Esophagus muscularis mucosa (tissue), 4 donors: ENCODE measurements at regions not wholly inside any gene's neighbourhood (a gene's known extent, or its start where the extent isn't known, plus 50 kb on each side); places are given as distances from the start of the nearest gene placed in this dataset.

Experiments
- DNase-seq: peaks from one replicate; pipeline ENCODE4 v3.0.0-alpha.2; 2017; ENCODE audit errors: extremely low spot score
- H3K27ac ChIP-seq, 4 donors: fragments of 200-600 bp; sonication (generic); replicated peaks in 1 of 4; 1 replicate in 3 of 4; 2 replicates in 1 of 4; pipeline ENCODE4 v1.5.1; 2016 to 2019; ENCODE audit warnings: mild to moderate bottlenecking in 1 of 4
- H3K27me3 ChIP-seq, 4 donors: fragments of 200-600 bp; sonication (generic); one replicate each; pipeline versions ENCODE4 v1.5.1 to v1.6.0; 2016 to 2019
- H3K36me3 ChIP-seq, 4 donors: fragments of 200-600 bp; sonication (generic); one replicate each; pipeline ENCODE4 v1.5.1; 2016 to 2019
- H3K4me1 ChIP-seq, 4 donors: fragments of 200-600 bp; sonication (generic); one replicate each; pipeline ENCODE4 v1.5.1; 2016 to 2019
- H3K4me3 ChIP-seq, 4 donors: fragments of 200-600 bp; sonication (generic); 1 replicate in 2 of 4; 2 replicates in 2 of 4; pipeline ENCODE4 v1.5.1; 2016 to 2019; ENCODE audit warnings: mild to moderate bottlenecking in 4 of 4, moderate library complexity in 1 of 4
- H3K9me3 ChIP-seq, 4 donors: fragments of 200-600 bp; sonication (generic); 1 replicate in 3 of 4; 2 replicates in 1 of 4; pipeline ENCODE4 v1.5.1; 2016 to 2019
- EP300 ChIP-seq: sonication (generic); formaldehyde crosslinking; IDR thresholded peaks from one replicate; pipeline ENCODE4 v1.6.1; 2017; ENCODE audit warnings: antibody characterized with exemption
- POLR2A ChIP-seq: fragments of 450-650 bp; IDR thresholded peaks from one replicate; pipeline ENCODE4 v1.6.1; 2017; ENCODE audit warnings: antibody characterized with exemption, moderate library complexity, mild to moderate bottlenecking, low read depth
- POLR2AphosphoS5 ChIP-seq, 2 donors: sonication (generic); formaldehyde crosslinking; IDR thresholded peaks; one replicate each; pipeline ENCODE4 v1.6.1; 2017; ENCODE audit warnings: antibody characterized with exemption in 2 of 2
- WGBS: methylation state at CpG from one replicate; pipeline ENCODE4 v1.1.5; 2018; 5-methylcytosine and 5-hydroxymethylcytosine counted together
- intact Hi-C: fragments of 100-400 bp; cut with DNase I; formaldehyde crosslinking; loops from one replicate; pipeline ENCODE4 v1.15.1; 2023
- TF ChIP-seq, protein P1 (sequence below), 3 experiments: fragments of 200-600 bp in 2 of 3; fragments of 450-650 bp in 1 of 3; sonication (generic) in 2 of 3; IDR thresholded peaks; one replicate each; pipeline ENCODE4 v1.5.1; 2017 to 2019; ENCODE audit warnings: antibody characterized with exemption in 3 of 3, mild to moderate bottlenecking in 2 of 3, moderate library complexity in 1 of 3

DNA sequence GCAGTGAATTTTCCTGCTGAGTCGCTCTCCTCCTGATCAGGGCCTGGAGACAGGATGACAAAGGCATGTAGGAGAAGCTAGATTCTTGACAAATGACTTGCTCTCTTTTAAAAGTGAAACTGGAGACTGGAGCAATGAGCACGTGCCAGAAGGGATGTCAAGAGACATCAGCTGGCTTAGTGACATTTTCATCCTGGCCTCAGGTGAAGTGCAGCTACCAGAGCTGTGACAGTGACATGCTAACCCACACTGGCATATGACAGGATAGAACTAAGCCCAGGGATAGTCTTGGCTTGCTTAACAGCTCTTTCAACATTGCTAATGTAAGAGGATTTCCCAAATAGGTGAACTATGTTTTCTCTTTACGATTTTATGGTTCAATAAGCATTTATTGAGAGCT lies 757.5 kb upstream of the DDX18 start:
- H3K4me1 ChIP-seq = no peaks in the 10 kb centered on the region
- no peak overlapping the region for H3K4me3 ChIP-seq
- DNase-seq = peak; percentile 77
- WGBS = 64% methylated on average over 3 of the region's 3 CpGs
- intact Hi-C loops = no loop called here
- no peaks in the 10 kb centered on the region for H3K27me3 ChIP-seq
- H3K27ac ChIP-seq = no peak overlapping the region
- TF ChIP-seq POLR2A = no peak
- no peak for TF ChIP-seq POLR2AphosphoS5 (IDR thresholded peaks at IDR 0.05)
- TF ChIP-seq, protein P1, sequence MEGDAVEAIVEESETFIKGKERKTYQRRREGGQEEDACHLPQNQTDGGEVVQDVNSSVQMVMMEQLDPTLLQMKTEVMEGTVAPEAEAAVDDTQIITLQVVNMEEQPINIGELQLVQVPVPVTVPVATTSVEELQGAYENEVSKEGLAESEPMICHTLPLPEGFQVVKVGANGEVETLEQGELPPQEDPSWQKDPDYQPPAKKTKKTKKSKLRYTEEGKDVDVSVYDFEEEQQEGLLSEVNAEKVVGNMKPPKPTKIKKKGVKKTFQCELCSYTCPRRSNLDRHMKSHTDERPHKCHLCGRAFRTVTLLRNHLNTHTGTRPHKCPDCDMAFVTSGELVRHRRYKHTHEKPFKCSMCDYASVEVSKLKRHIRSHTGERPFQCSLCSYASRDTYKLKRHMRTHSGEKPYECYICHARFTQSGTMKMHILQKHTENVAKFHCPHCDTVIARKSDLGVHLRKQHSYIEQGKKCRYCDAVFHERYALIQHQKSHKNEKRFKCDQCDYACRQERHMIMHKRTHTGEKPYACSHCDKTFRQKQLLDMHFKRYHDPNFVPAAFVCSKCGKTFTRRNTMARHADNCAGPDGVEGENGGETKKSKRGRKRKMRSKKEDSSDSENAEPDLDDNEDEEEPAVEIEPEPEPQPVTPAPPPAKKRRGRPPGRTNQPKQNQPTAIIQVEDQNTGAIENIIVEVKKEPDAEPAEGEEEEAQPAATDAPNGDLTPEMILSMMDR (IDR thresholded peaks at IDR 0.05) = no peak
- no peak for TF ChIP-seq EP300
- no peaks in the 10 kb centered on the region for H3K36me3 ChIP-seq
- H3K9me3 ChIP-seq = no peaks in the 10 kb centered on the region

DNA sequence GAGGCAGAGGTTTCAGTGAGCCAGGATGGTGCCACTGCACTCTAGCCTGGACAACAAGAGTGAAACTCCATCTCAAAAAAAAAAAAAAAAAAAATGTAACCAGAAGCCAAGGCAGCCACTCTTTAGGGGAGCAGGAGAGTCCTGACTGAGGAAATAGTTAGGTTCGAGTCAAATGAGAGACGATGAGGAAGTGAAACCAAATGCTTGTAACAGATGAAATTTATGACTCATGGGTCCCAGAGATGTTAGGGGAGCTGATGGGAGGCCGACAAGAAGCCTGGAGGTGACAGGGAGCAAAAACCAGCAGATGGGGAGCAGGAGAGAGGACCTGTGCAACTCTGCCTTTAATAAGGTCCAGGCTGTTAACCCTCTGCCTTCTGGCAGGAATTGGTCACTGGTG lies 756.1 kb upstream of the DDX18 start:
- Histone ChIP-seq H3K9me3 (no peaks in the 10 kb centered on the region), H3K27me3 (no peaks in the 10 kb centered on the region), H3K36me3 (no peaks in the 10 kb centered on the region), H3K4me3 (no peak overlapping the region), H3K27ac (no peak overlapping the region), H3K4me1 (no peaks in the 10 kb centered on the region)
- 65% methylated on average over 3 of the region's 3 CpGs for WGBS
- intact Hi-C loops = no loop called here
- TF ChIP-seq POLR2A (no peak), POLR2AphosphoS5 (IDR thresholded peaks at IDR 0.05) (no peak), EP300 (no peak)
- TF ChIP-seq, protein P1 (IDR thresholded peaks at IDR 0.05) = no peak
- peak; percentile 34 for DNase-seq

DNA sequence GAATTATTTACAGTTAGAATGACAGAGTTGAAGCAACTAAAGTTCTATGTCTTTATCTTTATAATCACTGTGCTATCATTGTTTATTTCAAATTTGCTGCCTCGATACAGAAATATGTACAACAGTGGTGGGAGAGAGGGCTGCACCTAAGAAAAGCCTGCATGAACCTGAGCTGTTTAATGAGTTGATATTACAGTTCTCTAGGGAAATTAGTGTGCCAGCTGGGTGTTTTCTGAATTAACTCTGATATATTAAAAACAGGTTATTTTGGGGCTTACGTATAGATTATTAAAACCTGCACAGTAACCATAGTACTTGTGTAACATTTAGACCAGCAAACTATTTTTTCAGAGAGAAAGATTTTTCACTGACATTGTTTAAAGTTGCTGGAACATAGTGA lies 750.5 kb upstream of the DDX18 start:
- Histone ChIP-seq H3K27ac (no peak overlapping the region), H3K36me3 (no peaks in the 10 kb centered on the region), H3K9me3 (no peaks in the 10 kb centered on the region), H3K4me1 (no peaks in the 10 kb centered on the region), H3K4me3 (no peak overlapping the region), H3K27me3 (no peaks in the 10 kb centered on the region)
- TF ChIP-seq, protein P1 (IDR thresholded peaks at IDR 0.05) = no peak
- TF ChIP-seq EP300 (no peak), POLR2AphosphoS5 (IDR thresholded peaks at IDR 0.05) (no peak)
- intact Hi-C loops = no loop called here
- DNase-seq = no peak
- WGBS = 41% methylated on average over 2 of the region's 2 CpGs

DNA sequence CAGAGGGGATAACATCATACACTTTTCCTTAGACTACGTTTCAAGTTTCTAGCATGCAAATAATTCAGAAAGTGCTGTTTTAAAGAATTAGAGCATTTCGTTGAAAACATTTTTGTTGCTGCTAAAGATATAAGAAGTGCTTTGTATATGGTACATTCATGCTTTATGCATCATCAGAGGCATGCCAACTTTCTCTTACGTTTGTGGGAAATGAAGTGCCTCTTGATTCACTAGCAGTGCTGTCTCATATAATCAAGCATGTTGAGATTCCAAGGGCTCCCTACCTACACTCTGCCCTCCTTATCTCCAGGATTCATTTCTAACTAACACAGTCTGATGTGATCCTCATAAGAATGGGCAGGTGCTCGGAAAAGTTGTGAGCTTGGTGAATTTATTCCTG lies 748.6 kb upstream of the DDX18 start:
- H3K9me3 ChIP-seq = no peaks in the 10 kb centered on the region
- no peak overlapping the region for H3K4me3 ChIP-seq
- no peak overlapping the region for H3K27ac ChIP-seq
- no peak for DNase-seq
- intact Hi-C loops = no loop called here
- no peaks in the 10 kb centered on the region for H3K27me3 ChIP-seq
- H3K36me3 ChIP-seq = no peaks in the 10 kb centered on the region
- 75% methylated on average over 4 of the region's 4 CpGs for WGBS
- H3K4me1 ChIP-seq = no peaks in the 10 kb centered on the region
- TF ChIP-seq POLR2AphosphoS5 (IDR thresholded peaks at IDR 0.05) = no peak
- no peak for TF ChIP-seq POLR2A
- no peak for TF ChIP-seq EP300
- TF ChIP-seq, protein P1 (IDR thresholded peaks at IDR 0.05) = no peak

DNA sequence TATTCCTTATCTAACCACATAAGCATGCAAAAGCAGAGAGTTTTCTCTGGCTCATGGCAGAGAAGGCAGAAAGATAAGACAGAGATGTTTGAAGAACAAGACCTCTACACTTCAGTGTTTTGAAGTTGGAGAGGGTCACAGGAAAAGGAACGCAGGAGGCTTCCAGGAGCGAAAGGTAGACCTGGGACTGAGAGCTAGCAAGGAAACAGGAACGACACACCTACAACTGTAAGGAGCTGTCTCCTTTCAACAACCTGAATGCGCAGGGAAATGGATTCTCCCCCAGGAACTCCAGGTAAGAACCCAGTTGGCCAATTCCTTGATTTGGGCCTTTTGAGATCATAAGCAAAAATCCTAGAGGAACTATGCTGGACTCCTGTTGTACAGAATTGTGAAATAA lies 746.6 kb upstream of the DDX18 start:
- intact Hi-C loops = no loop called here
- Histone ChIP-seq H3K4me3 (no peak overlapping the region), H3K4me1 (no peaks in the 10 kb centered on the region), H3K27ac (no peak overlapping the region), H3K36me3 (no peaks in the 10 kb centered on the region), H3K27me3 (no peaks in the 10 kb centered on the region), H3K9me3 (peaks cover 0 to 11% (median 6%) of the 10 kb centered on the region in 4 donors)
- TF ChIP-seq, protein P1 (IDR thresholded peaks at IDR 0.05) = no peak
- TF ChIP-seq EP300 (no peak), POLR2AphosphoS5 (IDR thresholded peaks at IDR 0.05) (no peak), POLR2A (no peak)
- WGBS = 88% methylated on average over 4 of the region's 4 CpGs
- no peak for DNase-seq
